Activated CD8-positive, alpha-beta memory T cell treated with anti-CD3 and anti-CD28 coated beads for 1 hour (primary cell): ENCODE measurements at regions not wholly inside any gene's neighbourhood (a gene's known extent, or its start where the extent isn't known, plus 50 kb on each side); places are given as distances from the start of the nearest gene placed in this dataset.

Experiments
- DNase-seq, 2 donors: peaks; one replicate each; pipeline ENCODE4 v3.0.0-alpha.2; 2020; ENCODE audit warnings: low read depth in 1 of 2; ENCODE audit errors: extremely low read depth in 1 of 2

DNA sequence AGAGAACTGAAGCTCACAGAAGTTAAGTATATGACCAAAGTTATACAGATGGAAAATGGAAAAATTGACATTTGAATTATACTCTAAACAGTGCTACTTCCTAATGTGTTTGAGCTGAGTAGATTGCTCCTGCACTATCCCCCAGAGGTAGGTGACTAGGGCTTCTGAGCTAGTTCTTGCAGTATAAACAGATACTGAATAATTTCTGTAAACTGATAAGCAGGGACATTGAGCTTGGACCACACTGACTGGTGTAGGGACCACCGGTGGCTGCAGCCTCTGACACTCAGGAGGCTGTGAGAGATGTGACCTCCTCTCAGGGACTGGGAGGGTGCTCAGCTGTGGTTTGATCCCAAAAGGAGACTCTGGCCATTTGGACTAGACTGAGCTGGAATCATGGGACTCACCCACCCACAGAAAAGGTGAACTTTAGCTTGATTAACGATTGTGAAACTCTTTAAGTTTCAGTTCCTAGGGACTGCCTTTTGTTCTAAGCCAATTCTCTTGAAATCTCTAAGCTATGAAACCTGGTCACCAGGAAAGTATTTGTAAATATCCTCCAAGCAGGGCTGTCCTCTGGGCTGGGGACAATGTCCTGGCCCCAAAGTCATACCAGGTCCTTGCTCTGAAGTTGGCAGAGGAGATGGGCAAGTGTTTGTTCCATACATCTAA is 291.5 kb downstream of the SEC61B start:
- no peak for DNase-seq

DNA sequence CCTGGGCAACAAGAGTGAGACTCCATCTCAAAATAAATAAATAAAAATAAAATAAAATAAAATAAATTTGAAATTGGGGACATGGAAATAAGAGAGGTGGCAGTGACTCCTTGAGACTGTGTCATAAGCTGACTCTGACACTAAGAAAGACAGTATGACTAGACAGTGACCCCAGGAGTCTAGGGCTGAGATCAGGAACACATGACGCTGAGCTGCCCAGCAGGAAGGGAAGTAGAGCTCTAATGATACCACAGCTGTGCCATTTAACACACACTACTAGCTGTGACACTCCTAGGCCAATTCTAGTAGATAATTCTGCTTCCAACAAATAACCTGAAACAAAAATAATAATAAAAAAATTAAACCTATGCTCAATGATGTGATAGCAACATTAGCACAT is 293.0 kb downstream of the SEC61B start:
- DNase-seq = no peak

DNA sequence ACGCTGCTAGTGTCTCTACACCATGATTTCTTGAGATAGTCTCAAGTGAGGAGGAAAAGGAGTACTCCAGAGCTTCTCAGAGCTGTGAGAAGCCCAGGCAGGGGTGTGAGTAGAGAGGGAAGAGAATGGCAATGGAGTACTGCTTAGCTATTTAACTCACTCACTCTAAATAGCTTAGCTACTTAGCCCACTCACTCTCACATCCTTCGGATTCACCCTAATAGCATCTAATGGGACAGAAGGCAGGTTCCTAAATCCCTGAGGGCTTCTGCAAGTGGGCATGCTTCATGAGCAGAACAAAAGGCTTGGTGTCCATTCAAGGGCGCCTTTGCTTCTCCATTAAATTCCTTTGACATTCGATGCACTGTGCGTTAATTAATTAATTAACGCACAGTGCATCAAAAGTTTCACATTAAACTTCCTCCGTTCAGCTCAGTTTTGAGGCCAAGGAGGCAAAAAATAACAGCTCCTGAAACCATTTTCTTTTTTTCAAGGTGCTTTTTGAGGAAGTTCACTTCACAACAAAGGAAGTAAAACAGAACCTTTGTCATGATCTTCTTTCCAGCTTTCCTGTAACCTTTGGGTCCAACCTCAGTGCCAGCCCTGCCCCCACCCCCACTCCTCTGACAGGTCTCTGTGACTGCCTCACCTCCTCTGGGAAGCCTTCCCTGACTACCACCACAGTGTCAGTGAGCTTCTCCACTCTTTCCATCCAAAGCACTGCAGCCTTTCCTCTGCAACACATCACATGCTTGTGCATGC is 294.0 kb downstream of the SEC61B start:
- no peak for DNase-seq

DNA sequence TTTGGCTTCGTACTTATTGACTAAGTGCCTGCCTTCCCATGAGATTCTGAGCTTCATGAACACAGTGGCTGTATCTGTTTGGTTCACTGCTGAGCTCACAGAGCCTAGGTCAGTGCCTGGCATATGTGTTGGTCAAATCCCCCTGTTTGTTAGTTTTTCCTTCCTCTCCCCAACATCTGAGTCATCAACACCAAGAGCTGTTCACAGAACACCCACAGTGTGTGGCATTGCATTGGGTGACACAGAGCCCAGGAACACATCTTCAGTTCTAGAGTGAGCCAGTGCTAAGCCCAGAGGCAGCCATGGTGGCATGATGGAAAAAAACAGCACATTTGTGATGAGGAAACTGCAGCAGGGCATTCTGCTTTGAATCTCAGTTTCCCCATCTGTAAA is 294.6 kb downstream of the SEC61B start:
- DNase-seq = no peak

DNA sequence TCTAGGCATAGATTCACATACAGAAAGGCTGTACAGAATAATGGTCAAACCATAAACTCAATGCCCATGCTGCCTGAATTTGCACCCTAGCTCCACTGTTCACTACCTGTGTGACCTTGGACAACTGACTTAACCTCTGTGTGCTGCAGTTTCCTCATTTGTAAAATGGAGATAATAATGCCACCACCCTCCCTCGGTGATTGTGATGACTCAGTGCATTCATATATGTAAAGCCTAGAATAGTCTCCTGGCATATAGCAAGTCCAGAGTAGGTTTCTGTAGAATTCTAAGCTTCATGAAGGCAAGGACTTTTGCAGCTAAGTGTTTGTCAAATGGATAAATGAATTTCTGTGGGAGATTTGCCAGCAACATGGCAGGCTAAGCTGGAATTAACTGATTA is 297.8 kb upstream of the NR4A3 start:
- DNase-seq = no peak

DNA sequence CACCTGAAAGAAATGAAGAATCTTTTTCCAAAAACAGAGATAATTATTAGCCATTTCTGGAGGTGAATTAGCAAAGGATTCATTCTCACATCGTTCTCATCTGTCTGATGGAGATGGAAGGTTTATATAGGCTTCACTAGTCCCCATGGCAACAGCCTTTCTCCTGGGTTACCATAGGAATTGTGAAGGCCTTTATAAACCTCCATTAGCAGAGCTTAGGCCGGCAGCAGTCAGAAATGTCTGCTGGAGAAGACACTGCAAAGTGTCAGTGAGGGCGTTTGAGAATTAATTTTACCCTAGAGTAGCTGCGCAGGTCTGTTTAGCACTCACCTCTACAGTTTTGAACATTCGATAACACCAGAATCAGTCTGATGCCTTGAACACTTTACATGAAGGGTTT is 290.4 kb upstream of the NR4A3 start:
- DNase-seq = no peak

DNA sequence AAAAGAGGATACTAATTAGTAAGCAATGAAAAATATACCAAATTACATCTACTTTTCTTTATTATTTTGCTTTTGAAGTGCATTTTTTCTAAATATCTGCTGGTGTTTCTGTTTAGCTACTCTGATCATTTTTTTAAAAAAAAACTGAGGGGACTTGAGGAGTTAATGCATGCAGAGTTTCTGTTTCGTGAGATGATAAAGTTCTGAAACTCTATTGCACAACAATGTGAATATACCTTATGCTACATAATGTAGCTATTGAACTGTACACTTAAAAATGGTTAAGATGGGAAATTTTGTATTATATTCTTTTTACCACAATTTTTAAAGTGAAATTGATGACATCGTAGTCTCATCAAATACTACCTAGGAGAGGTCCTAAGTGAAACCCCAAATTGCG is 288.3 kb upstream of the NR4A3 start:
- DNase-seq = no peak

DNA sequence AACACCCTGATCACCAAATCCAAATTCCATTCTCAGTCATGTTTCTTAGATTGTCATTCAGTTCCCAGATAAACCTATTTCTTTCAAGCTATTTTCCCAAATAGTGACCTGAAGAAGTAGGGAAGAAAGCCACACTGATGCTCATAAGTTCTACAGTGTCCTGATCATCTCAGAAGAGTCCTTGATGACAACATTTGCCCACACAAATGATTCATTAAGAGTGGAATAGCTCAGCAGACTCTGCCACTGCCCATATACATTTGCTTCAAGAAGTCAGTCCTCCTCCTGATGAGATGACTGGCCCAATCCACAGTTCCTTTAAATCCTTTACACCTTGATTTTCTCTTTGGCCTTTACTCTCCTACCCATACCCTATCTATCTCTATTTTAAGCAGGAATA is 283.7 kb upstream of the NR4A3 start:
- DNase-seq = no peak

DNA sequence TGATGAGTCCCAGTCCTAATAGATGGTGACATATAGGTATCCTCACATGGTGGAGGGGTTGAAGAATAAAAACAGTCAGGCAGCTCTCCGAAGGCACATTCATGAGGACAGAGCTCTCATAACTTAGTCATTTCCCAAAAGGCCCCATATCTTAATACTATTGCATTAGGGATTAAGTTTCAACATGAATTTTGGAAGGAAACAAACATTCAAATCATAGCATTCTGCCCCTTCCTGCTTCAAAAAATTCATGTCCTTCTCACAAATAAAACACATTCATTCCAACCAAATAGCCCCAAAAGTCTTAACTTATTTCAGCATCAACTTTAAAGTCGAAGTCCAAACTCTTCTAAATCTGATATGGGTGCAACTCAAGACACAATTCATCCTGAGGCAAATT is 277.2 kb upstream of the NR4A3 start:
- DNase-seq = no peak

DNA sequence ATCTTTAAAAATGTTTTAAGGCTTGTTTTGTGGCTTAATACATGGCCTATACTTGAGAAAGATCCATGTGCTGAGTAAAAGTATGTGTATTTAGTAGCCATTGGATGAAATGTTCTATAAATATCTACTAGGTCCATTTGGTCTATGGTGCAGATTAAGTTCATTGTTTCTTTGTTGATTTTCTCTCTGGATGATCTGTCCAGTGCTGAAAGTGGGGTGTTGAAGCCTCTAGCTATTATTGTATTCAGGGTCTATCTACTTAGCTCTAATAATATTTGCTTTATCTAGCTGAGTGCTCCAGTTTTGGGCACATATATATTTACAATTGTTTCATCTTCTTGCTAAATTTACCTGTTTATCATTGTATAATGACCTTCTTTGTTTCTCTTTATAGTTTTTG is 272.2 kb upstream of the NR4A3 start:
- DNase-seq = no peak

DNA sequence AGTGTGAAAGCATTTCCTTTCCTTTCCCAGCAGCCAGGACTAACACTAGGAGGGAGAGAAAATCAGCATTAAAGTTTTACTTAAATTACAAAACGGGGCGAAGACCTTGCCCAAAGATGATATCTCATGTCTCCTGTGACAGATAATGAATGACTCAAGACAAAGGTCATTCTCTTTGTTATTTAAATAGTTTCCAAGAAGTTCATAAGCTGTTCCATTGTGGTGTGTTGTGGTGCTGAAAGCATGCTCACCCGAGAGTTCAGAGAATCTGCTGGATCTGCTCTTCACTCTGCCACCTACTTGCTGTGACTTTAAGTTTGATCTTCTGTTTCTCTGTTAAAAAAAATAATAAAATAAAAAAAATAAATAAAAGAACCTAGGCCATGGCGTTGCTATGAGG is 265.9 kb upstream of the NR4A3 start:
- DNase-seq = no peak

DNA sequence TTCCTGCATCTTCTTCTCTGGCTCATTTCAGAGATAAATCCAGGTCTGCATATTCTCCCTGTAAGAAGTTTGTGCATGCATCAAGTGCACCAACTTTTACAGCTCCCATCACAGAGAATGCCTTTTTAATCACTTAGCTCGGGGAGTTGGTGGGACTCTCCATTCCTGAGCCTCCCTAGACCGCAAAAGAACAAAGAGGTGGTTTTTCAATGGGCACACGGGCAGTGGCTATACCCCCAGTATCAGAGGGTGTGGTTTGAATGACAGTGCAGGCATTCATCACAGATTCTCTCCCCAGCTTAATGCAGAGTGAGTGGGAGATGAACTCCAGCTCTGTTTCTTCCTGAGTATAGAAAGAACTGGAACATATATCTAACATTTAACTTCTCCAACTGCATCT is 264.7 kb upstream of the NR4A3 start:
- DNase-seq = no peak

DNA sequence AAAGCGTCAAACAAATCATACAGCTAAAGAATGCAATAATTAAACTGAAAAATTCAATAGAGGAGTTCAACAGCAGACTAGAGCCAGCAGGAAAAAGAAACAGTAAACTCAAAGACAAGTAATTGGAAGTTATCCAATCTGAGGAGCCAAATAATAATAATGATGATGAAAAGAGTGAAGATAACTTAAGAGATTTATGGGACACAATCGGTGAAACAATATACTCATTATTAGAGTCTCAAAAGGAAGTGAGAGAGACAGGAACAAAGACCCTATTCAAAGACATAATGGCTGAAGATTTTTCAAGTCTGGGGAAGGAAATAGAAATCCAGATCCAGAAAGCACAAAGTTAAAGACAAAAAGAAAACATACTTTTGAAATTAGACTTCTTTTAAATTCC is 263.9 kb upstream of the NR4A3 start:
- DNase-seq = no peak

DNA sequence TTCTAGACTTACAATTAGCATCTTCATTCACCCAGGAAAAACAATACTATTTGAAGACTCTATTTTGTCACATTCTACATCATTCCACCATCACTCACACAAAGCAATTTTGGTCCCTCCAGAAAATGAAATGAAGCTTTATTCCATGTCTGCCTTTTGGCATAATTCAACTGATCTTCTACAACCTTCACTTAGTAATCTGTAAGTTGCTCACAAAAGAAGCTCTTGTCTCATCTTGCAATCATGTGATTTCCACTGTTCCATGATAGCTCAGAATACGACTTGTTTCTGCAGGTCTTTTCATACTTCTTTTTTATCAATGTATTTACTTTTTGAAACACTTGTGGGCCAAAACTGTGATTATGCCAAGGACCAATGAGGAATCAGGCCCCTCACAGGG is 261.9 kb upstream of the NR4A3 start:
- no peak for DNase-seq

DNA sequence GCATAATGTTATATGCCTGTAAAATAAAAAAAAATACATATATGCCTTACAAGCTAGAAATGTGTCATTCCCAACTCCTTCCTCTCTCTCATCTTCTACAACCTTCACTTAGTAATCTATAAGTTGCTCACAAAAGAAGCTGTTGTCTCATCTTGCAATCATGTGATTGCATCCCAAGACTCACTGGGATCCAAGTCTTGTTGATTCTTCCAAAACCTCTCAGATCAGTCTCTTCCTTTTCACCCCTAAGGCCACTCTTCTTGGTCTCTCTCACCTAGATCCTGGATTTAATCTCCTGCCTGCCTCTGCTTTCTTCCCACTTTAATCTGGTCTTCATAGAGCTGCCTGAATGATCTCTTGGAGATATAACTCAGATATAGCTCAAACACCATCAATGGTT is 261.1 kb upstream of the NR4A3 start:
- DNase-seq = no peak

DNA sequence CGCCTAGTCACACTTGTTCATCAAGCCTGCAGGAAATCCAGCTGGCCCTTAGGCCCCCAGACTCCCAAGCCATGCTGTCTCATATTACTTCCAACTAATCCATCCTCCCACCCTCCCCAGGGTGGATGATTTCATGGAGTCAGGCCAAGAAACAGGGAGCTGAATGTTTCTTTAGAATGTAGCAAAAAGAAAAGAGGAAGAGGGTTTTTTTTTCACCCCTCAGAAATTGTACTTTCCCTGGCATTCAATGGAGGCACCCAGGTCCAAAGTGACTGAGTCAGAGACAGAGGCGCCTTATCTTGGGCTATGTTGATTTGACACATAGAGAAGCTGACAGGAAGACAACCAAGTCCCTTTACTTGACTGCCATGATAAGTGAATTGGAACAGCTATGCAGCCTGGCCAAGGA is 260.2 kb upstream of the NR4A3 start:
- no peak for DNase-seq

DNA sequence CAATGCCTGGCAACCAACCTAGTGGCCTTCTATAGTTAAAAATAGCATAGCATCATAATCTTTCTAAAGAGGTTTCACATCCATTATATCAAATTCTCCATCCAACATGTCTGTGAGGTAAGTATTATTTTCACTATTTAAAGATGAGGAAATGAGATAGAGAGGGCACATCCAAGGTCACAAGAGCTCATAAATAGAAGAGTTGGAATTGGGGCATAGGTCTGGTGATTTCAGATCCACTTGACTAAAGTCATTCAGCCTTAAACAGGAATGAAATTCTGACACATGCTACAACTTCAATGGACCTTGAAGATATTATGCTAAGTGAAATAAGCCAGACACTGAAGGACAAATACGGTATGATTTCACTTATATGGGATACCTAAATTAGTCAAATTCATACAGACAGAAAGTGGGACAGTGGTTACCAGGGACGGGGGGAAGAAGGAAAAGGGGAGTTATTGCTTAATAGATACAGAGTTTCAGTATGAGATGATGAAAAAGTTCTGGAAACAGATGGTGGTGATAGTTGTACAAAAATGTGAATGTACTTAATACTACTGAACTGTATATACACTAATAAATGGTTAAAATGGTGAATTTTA is 259.6 kb upstream of the NR4A3 start:
- DNase-seq = no peak

DNA sequence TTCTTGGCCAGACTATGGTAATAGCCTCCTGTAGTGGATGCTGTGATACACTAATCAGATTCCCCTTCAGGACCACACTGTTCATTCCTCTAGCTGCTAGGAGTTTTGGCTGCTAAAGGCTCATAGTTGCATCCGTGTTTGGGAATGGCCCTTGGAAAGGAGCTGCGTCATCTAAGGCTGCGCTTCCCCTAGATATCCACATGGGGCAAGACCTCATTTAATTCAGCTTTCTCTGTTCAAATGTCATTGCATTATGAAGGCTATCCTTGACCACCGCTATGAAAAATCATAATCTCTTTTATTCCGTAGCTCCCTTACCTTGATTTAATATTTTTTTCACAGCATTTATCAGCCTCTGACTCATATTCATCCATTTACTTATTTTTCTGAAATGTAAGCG is 258.3 kb upstream of the NR4A3 start:
- no peak for DNase-seq

DNA sequence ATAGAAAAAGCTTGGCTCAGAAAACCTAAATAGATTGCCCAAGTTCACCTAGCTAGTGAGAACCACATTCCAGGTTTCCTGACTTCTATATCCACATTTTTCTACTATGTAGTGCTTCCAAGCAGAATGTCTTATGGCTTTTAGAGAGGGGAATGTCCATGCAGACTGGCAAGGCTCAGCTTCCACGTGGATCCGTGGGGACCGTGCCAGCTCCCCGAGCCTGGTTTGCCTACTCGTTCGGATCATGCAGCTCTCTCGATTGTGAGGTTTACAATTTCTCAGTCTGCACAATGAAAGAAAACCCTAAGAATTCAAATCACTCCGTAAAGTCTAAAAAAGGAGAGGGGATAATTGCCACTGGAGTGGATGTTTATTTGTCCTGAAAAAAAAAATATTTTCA is 256.5 kb upstream of the NR4A3 start:
- no peak for DNase-seq

DNA sequence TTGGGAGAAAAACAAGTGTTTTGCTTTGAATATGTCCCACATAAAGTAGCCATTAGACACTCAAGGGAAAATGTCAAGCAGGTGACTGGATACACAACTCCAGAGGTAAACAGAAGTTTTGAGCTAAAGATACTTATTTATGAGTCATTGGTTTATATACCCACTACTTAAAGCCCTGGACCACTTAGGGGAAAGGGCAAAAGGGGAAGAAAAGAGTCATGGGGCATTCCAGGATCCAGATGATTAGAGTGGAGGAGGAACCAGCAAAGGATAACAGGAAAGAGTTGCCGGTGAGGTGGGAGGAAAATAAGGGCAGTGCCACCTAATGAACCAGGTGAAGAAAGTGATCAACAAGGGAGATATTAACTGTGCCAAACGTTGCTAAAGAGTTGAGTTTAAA is 254.2 kb upstream of the NR4A3 start:
- DNase-seq = no peak

DNA sequence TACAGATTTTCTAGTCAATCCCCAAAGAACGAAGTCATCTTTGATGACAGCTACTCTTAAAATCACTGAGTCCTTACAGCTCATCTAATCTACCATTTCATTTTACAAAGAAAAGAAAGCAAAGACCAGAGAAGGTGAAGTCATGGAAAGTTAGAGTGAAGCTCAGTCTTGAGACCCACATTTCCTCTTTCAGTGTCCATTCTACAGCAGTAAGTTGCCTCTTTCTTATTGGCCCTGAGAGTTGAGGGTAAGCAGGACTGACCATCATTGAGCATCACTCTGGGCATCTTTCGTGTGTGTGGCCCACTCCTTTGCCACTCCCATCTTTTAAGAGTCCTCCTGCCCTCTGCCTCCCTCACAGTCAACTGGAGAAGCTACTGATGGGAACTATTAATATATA is 251.8 kb upstream of the NR4A3 start:
- DNase-seq = no peak

DNA sequence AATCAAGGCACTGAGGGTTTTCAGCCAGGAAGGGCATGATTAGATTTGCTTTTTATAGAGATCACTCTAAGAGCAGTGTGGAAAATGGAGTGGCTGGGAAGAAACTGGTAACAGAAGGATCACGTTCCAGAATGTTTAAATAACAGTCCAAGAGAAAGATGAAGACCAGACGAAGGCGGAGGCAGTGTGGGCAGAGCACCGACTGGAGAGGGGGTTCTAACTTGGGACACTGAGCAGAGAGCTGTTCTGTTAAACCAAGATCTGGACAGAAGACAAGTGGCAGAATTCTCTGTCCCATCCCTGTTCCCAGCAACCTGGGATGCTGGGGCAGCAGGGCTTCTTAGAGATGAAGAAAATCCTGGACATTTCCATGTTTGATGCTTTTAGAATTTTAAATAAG is 249.1 kb upstream of the NR4A3 start:
- no peak for DNase-seq
